GM21423 (cell line): ENCODE measurements at regions not wholly inside any gene's neighbourhood (a gene's known extent, or its start where the extent isn't known, plus 50 kb on each side); places are given as distances from the start of the nearest gene placed in this dataset.
"Not testable (repeated sequence)": the region's sequence is repeated elsewhere in the genome, so short reads cannot be mapped to it uniquely, and the experiment has no call there.

Experiments
- ATAC-seq: cut with Tn5 transposase; IDR thresholded peaks from one replicate; pipeline ENCODE4 v1.9.1; 2021; ENCODE audit warnings: mild to moderate bottlenecking, moderate library complexity; ENCODE audit not compliant: unreplicated experiment

GRCh38 chr14:19344689-19345088, 89.5 kb downstream of the POTEG start:
- ATAC-seq = not testable (repeated sequence)

- ATAC-seq = not testable (repeated sequence)
Observed at GRCh38 chr14:19345298-19345911, 88.7 kb downstream of the POTEG start.

DNA sequence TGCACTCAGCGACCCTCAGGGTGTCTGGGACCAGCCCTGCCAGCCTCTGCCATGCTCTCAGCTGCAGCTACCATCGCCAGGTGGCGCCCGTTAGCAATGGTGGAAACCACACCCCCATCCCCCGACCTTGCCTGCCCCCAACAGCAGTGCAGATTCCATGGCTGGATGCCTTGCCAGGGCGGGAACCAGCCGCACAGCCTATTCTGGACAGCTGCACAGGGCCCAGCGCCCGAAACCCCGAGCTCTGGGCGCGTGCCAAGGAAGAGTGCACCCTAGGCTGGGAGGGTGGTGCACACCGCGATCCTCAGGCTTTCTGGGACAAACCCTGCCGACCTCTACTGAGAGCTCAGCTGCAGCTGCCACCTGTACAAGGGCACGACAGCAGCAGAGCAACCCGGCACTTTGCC, 88.1 kb downstream of the POTEG start:
- not testable (repeated sequence) for ATAC-seq

DNA sequence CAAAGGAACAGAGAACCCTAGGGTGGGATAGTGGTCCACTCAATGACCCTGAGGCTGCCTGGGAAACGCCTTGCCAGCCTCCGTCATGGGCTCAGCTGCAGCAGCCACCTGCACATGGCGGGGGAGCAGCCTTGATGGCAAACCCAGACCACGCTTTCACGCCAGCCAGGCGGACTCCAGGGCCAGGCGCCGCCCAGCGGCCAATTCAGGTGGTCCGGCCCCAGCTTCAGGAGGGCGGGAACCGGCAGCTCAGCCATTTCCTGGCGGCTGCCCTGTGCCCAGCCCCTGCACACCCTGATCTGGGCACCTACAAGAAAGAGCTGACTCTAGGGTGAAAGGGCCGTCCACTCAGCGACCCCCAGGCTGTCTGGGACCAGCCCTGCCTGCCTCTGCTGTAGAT, 87.5 kb downstream of the POTEG start:
- ATAC-seq = not testable (repeated sequence)

- not testable (repeated sequence) for ATAC-seq
Observed at GRCh38 chr14:19347112-19347511, 87.0 kb downstream of the POTEG start.
